ENCODE measurements at regions not wholly inside any gene's neighbourhood (a gene's known extent, or its start where the extent isn't known, plus 50 kb on each side); places are given as distances from the start of the nearest gene placed in this dataset.

- DNase-seq (ENCODE audit: low read depth): no peak
These were observed 226.5 kb upstream of the ANKRD55 start for GRCh38 chr5:56459394-56460194.

DNA sequence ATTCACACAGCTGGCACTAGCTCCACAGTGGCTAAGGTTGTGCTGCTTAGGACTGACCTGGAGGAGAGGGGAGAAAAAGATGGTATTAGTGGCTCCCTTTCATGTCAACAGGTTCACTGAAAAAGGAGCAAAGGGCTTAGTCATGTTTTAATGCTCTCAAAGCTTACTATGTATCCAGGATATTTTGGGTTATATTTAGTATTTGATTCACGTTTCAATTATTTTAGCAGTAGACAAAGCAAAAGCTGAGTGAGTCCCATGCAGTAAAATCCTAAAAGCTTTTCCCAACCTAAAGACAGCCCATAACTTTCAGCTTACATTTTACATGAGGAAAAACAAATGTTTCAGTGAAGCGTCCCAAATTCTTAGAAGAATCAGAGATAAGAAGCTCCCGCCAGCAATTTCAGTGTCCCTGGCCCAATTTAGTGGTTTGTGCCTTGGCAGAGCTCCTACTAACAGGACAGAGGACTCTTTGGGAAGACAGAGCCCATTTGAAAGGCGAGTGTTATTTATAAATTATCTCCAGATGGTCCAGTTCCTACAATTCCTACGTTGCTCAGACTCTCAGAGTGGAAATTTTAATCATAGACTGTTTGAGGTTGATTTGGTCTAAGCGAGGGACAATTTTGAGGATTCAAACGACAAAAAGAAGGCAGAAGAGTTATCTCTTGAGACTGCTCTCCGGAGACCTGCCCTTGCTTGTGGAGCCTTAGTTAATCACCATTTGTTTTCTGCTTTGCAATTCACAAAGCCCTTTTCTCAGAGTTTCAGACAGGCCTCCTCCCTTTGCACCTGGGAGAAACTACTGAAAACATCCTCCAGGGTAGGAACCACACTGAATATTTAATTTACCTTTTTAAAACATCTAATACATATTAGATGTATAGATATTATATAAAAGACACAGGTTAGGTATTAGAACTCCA lies 225.0 kb upstream of the ANKRD55 start:
- DNase-seq (ENCODE audit: low read depth): no peak

- DNase-seq (ENCODE audit: low read depth): no peak
These were observed 222.9 kb upstream of the ANKRD55 start for GRCh38 chr5:56456002-56456401.

DNA sequence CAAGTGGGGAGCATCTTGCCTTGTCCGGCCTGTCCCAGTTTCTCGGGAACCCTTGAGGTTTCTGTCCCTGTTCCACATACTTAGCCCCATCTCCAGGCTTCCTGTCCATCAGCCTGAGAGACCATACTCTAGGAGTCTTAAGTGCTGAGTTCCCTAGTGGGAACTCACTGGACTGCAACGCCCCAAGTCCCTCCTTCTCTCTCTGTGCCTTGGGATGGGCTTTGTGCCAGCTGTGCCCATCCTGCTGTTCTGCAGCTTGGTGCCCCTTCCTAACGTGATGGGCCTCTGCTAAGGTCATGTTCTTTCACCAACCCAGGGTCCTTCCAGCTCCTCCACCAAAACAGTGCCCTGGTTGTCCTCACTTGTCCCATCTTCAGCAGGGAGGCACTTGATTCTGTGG lies 222.3 kb upstream of the ANKRD55 start:
- no peak for DNase-seq (ENCODE audit: low read depth)

DNA sequence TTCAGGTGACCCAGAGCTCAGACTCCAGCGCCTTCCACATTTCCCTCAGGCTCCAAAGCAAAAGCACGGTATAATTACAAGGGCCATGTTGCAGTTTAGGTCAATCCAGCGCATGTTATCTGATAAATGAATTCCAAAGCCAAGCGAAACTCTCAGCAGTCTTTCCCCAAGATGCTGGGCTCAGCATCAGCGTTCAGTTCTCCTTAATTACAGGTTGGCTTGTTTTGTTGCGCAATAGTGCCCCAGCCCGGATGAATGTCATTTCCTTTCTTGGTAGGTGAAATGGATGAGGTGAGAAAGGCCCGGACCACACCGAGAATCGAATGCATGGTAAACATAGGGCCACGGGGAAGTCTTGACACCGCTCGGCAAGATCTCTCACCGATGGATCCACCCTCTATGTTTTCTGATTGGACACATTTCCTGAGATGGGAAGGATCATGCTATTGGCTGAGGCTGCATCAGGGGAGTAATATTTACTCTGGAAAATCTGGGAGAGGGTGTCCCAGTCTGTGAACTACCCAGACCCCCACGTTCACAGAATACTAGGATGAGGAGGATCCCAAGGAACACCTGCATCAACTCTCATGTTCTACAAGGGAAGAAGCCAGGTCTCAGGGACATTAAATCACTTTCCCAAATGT lies 221.2 kb upstream of the ANKRD55 start:
- DNase-seq (ENCODE audit: low read depth): no peak

DNA sequence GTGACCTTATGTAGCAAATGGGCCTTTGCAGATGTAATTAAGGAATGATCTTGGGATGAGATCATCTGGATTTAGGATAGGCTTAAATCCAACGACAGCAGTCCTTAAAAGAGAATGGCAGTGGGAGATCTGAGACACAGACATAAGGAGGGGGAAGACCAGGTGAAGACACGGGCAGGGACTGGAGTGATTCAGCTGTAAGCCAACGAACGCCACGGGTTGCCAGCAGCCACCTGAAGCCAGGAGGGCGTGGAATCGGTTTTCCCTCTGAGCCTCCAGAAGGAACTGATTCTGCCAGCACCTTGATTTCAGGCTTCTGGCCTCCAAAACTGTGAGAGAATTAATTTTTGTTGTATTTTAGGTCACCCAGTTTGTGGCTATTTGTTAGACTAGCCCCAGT lies 218.6 kb upstream of the ANKRD55 start:
- DNase-seq (ENCODE audit: low read depth): no peak

DNA sequence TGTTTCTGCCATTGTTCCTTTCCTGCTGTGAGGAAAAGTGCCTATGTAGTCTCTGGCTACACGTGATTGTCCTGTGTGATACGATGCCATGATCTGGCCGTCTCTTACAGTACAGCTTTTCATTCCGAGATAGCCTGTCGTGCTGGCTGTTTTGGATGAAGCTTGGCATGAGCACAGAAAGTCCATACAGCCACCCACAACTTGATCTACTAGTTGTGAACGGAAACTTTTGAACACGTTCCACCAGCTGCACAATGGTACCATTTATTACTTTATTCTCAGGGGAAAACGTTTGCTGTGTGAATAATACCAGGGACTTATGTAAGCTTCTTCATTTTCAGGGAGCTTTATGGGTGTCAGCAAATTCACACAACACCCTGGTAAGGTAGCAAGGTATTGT lies 217.6 kb upstream of the ANKRD55 start:
- no peak for DNase-seq (ENCODE audit: low read depth)

DNA sequence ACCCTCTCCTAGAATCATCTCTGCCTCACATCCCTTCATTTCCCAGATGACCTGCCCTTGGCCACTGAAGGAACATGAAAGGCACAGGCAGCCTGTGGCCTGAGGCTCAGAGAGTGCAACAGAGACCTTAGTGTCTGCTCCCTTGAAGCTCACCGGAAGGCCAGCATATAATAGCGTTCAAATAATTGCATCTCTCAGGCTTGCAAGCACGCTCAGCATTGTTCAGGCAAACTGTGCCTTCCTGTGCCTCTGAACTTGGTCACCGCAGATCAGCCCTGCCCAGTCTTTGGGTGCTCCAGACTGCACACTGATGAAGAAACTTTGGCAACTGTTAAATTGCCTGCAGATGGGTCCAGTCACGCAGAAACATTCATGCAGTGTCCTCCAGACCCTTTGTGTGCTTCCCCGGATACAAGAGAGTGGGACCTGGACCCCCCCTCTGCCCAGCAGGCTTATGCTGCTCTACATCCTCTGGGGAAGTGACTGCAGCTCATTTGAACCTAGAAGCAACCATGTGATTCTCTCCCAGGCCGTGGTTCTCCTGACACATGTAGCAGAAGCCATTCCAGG lies 216.0 kb upstream of the ANKRD55 start:
- no peak for DNase-seq (ENCODE audit: low read depth)

DNA sequence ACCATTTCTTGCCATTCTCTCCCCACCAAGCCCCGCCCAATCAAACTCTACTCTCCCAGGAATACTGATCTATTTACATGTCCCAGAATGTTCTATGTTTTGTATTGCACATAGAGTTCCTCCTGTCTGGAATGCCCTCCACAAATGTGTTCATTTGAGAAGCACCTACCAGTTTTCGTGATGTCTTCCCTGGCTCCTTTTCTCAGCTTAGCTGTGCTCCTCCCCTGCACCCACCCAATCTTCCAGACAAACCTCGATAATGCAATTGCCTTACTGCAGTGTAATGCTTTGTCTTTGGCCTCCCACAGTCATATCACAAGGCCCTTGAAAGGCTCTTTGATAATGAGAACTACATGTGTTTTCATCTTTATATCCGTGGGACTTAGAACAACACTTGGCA lies 214.5 kb upstream of the ANKRD55 start:
- DNase-seq (ENCODE audit: low read depth): no peak

DNA sequence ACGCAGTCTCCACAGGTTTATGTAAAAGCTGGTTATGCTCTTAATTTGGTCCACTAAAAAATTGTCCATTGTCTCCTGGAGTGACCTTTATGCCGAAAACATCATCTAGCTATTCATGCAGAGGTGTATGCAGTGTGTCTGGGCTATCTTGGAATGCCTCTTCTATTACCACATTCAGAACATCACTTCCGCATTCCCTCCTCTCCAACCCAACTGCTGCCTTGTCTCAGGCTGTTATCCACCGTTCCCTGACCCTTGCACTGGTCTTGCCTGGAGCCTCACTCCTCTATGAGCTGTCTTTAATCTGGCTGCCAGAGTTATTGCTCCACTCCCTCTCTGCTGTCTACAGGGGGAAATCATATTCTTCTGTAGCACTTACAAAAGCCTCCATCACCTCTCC lies 214.1 kb upstream of the ANKRD55 start:
- no peak for DNase-seq (ENCODE audit: low read depth)

DNA sequence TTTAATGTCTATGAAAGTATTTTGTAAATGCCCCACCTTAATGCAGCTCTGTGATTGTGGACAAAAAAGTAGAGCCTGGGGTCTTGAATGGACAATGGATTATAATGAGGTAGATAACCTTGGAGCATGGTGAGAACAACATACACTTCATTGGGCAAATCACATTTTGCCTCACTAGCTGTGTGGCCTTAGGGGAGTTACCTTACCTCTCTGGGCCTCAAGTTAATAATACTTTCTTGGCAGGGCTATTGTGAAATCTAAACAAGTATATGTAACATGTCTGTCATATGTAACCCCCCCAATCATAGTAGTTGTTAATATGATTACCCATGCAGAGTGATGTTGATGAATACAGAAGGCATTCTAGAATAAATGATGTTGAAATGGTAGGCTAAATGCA lies 213.6 kb upstream of the ANKRD55 start:
- no peak for DNase-seq (ENCODE audit: low read depth)

DNA sequence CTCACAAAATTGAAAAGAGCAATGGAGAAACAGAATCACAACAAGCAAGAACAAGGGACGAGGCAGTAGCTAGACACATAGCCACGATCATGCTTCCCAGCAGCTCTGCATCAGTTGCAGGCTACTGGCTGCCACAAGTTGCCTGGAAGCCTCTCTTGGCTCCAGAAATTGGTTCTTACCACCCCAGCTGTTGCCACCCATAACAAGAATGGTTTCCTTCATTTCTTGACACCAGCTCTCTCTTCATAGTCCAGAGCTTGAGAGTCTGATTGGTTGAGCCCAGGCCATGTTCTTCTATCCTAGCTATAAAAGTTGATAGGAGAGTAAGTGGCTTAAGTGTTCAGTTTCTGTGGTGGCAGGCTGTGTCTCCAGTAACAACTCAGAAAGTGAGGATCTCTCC lies 210.7 kb upstream of the ANKRD55 start:
- no peak for DNase-seq (ENCODE audit: low read depth)

DNA sequence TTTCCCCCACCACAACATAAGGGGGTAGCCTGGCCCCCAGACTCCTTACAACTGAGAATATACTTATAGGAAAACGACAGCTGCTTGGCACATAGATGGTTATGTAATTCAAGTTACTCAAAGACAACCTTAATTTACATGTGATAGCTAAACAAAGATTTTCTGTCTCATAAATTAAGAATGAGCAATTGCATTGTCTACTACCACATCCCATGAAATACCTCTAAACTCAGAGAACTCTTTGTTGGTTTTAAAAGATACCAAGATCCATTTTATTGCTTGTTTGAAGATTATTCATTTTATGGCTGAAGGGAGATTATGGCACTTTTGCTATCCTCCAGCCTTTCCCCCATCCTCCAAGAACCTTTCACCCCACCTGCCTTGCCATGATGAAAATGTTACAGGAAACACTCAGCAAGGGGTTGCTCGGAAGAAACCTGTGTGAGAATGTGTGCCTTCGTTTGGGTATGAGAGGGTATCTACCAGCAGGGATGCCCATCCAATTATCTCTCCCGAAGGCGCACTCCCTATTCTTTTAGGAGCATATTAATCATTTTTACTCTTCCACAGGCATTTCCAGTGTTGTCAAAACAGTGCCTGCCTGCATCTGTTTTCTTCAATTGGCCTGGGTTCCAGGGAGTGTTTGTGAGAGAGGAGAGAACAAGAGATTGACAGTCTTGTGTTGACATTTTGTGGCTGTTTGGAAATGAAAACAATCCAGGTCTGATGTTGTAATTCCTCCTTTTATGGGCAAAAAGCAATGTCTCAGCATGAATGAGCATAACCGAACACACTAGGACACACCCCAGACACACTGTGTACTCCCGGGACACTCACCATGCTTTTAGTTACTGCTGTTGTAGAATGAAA lies 208.0 kb upstream of the ANKRD55 start:
- no peak for DNase-seq (ENCODE audit: low read depth)

DNA sequence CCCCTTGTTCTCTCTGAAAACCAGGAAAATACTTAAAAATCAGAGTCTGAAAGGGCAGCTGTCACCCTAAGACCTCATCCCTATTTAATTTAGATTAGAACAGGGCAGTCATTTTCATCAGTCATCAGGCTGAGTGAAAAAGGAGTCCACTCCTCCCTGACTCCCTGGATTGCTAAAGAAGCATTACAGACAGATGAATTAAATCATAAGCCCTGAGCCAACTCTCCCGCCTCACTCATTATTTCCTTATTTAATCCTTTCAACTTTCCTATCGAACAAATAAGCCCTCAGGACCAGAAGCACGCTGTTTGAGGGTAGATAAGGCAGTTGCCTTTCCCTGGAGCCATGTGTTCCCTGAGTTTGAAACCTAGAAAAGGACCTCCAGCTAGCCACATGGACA lies 201.9 kb upstream of the ANKRD55 start:
- no peak for DNase-seq (ENCODE audit: low read depth)

DNA sequence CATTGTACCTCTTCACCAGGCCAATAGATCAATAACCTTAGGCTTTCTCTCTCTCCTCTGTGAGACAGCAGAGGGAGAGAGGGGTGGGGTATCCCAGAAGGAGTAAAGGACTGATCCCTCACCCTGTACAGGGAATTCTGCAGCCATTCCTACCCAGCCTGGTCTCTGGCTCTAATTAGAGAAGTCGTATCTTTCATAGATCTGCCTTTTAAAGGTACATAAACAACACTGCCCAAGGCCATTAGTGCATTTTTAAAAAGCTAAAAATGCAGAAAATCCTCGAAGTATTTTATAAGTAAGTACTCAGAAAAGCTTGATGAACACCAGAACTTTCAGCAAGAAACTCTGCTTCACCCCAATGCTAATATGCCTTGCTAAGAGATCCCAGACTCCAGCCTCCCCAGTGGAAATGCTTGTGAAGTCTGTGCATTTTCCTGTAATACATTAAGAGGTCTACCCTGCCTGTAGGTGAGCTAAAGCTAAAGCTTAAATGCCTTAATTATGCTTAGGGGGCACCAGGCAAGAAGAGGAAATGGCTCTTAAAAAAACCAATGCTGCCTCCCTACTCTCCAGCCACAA lies 200.0 kb upstream of the ANKRD55 start:
- no peak for DNase-seq (ENCODE audit: low read depth)

DNA sequence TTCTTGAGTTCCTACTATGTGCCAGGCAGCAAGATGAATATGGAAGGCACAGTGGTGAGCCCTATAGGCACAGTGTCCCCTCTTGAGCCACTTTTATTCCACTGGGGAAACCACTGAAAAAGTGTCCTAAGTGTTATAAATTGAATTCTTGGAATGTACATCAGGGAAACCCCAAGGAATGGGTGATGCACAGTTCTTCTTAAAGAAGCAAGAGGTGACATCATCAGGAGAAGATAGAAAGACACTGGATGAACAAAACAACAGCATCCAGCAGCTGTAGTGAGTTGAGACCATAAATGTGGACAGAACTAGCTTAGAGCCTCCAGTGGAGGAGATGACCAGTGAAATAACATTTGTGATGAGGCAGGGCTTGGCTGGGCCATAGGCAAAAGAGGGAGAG lies 199.2 kb upstream of the ANKRD55 start:
- DNase-seq (ENCODE audit: low read depth): no peak

DNA sequence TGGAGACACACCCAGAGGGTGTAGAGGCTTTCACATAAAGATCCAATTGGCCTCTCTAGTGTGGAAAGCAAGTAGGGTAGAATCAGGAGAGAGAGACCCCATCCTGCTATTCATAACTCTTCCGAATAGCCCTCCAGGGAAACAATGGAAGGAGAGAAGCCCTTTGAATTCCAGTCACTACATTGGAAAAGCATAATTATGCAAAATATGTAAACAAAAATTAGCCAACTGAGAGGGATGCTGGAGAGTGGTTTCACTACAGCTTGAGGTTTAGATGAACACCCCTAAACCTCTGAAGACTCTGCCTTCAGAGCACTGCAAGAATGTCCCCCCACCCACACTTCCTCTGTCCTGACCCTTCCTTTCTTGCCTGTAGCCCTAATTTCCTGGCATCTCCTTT lies 197.3 kb upstream of the ANKRD55 start:
- DNase-seq (ENCODE audit: low read depth): no peak

DNA sequence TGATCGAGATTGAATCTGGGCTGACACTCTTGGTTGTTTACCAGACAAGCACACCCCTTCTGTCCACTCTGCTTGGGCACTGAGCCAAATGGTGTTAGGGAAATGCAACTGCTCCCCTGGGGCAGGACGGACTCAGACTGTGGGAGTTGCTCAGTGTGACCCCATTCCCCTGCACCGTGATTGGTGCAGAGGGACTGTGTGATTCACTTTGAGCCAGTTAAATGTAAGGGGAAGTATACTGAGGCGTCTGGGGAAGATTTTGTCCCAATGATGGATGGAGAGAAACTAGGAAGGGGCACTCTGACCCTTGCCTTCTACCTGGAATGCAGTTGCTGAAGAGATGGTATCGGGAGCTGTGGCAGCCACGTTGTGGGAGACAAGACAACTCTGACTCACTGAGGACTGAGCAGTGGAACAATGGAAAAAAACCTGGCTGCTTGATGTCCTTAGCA lies 196.0 kb upstream of the ANKRD55 start:
- no peak for DNase-seq (ENCODE audit: low read depth)

DNA sequence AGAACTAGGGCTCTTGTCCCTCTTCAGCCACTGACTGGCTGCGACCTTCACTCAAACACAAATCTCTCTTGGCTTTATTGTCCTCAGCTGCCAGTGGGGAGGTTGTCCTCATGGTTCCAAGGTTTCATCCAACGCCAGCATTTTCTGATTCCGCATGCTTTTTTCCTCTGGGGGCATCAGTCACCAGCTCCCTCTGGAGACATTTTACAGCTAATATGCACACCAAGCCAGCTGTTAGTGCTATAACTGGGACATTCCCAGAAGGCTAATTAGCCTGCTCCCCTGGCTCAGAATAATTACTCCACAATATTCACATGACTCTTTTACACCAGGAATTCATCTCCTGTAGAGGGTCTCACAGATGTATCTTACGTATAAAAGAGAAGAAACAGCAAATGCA lies 193.6 kb upstream of the ANKRD55 start:
- DNase-seq (ENCODE audit: low read depth): no peak

GRCh38 chr5:56422076-56422762 lies 189.1 kb upstream of the ANKRD55 start:
- no peak for DNase-seq (ENCODE audit: low read depth)

Data from activated gamma-delta T cell treated with anti-CD3 and anti-CD28 coated beads, Interleukin-2, amount 50 U/mL, for 16 hours (primary cell).